Left hindlimb (tissue), 1 donor: ENCODE measurements at regions not wholly inside any gene's neighbourhood (a gene's known extent, or its start where the extent isn't known, plus 50 kb on each side); places are given as distances from the start of the nearest gene placed in this dataset.
"Not testable (repeated sequence)": the region's sequence is repeated elsewhere in the genome, so short reads cannot be mapped to it uniquely, and the experiment has no call there.

Source experiments
- DNase-seq: peaks from one replicate; pipeline ENCODE4 v3.0.0-alpha.2; 2018

DNA sequence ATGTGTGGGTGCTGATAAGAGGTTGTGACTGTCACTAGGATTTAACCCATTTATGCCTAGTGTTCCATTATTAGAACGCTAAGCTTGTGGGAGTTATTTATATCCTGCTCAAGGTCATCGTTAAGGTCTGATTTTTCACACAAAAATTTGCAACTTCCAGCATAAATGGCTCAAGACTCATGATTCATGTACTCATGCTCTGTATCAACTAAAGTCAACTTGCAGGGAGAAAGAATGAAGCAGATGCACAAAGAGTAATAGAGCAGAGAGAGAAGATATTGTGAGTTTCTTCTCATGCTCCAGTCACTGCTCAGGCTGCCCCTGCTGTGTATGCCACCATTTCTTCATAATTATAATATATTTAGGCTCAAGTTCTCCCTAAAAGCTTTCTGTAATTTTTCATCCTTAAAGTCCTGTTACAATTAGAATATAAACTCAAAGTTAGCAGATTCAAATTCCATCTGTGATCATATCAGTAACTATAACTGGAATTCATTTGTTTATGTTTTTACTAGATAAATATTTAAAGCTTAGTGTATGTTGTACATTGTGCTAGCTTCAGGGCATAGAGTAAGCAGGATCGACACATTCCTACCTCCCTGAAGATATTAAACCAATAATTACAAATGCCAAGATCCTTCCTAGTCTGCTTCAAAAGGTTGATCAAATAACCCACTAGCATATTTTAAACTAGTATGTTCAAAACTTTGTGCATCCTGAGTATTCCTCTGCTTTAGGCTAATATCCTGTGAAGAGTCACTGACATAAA lies 136.7 kb downstream of the NUDT12 start:
- no peak for DNase-seq

DNA sequence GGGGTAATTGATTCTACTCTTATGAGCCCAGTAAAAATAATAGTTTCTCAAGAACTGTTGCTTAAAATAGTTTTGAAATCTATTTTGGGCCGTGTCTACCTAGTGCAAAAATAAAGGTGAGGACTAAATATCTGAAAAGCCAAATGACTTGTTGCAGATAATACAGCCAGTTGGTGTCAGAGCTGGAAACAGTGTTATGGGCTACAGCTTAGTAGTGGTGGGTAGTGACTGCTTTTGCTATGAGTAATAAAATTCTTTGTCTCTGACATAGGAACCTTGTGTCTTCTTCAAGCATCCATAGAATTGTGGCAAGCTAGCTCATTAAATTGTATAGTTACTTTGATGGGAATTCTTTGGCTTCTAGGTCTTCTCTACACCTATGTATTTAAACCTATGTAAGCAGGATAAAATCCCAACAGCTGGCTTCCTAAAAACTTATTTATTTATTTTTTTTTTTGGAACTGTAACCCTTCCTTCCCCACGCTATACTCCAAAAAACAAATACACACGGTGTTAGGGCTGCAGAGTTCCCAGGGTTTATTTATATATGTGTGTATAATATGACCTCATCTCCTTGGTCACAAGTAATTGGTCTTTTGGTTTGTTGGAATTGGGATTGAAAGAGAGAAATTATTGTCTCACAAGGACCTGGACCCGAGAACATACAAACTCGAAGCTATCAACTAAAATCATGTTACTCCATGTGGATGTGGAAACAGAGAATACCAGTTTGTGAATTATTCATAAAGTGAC lies 138.0 kb downstream of the NUDT12 start:
- DNase-seq: no peak

DNA sequence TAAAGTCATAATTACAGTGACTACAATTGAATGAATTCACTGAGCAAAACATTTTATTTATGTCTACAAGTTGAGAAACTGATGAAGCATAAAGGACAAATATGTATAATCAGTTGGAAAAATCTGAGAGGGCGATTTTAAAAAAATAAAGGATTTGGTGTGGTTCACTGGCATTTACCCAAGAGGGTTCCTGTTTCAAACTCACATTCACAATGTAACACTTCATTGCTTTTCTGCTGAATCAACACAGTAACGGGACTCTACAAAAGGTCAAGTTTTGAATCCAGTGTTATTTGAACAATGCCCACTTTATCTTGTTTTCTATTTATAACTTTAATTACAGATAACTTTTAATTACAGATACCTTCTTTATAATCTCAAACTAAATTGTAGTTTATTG lies 138.6 kb downstream of the NUDT12 start:
- no peak for DNase-seq

DNA sequence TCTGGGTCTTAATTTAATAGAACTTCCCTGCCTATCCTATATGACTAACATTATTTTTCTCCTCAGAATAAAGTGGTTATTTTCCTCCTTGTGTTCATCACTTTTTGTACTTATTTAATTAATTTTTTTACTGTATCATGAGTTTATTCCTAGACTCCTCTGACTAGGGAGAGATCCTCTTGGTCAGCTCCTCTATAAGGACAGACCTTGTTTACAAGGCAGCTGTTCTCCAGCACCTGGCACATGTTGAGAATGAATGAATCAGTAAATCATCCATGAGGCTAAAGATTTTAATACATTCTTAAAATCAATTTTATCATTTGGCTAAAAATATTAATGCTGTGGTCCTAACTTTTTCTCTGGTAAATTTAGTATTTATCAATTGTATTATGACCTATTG lies 139.8 kb downstream of the NUDT12 start:
- no peak for DNase-seq

DNA sequence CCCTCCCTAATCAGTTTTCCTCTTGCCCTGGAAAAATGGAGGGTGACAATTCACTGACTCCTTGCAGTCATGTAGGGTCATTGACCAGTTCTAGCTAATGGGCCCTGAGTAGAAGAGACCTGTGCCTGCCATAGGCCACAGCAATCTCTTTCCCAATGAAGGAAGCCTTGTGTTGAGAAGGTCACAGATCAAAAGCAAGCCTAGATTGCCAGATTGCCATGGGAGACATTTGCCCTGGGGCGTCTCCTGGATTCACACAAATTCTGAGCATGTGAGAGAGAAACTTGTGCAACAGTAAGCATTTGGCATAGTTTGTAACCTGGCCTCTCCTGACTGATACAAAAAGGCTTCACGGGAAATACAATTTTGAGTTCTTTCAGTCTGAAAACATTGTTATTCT lies 148.0 kb downstream of the NUDT12 start:
- DNase-seq: no peak

DNA sequence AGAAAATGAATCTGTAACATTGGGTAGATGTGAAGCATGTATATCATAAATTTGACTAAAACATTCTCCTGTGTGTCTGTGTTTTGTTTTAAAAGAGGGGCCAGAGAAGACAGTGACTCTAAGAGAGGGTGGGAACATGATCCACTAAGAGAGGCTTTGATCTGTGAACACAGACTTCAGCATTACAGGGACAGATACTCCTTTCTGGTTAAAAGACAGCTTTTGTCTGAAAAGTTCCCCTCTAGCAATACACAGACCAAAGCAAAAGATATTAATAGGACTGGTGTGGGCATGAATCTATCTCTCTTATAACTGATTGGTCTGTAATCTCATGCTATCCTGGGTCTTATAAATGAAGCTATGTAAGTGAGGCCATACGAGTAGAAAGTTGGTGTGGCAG lies 150.9 kb downstream of the NUDT12 start:
- no peak for DNase-seq

DNA sequence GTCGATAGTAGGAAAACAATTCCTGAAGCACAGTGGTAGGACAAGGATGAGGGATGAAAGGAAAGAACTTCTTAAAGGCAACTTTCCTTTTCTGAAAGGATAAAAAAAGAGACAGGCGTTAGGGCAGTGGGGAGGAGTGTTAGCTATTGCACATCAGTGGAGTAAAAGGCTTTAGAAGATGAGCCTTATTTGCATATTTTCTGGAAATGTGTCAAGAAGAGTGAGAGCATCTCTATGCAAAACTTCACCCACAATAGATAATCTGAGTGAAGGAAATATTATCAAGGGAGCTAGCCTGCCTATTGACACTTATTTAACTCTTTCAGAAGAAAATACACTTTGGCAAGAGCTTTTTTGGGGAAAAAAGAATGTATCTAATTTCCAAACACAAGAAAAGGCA lies 151.6 kb downstream of the MACIR start:
- no peak for DNase-seq

DNA sequence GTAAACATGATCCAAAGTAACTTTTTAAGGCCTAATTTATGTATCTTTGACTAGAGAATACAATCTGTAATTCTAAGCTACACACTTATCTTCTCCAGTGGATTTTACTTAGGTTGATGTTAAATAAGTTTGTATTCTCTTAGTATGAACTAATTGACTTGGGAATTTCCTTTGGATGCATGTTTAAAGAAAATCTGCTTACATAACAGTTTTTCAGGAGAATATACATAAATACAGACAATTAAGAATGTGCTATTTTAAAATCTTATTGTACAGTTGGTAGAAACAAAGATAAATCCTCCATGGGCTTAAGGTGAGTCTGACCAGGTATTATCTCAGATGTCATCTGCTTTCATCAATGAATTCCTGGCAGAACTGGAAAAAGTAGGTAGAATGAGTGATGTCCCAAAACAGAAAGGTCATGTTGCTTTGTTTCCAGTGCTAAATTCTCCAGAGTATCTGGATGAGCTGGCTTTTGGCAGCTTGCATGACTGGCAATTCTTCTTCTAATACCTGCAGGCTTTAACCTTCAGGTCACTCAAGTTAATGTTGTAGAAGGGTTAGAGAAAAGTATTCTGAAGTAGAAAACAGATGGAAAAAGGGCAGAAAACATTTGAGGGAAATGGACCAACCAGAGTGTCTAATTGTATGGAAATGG lies 150.6 kb downstream of the MACIR start:
- no peak for DNase-seq

DNA sequence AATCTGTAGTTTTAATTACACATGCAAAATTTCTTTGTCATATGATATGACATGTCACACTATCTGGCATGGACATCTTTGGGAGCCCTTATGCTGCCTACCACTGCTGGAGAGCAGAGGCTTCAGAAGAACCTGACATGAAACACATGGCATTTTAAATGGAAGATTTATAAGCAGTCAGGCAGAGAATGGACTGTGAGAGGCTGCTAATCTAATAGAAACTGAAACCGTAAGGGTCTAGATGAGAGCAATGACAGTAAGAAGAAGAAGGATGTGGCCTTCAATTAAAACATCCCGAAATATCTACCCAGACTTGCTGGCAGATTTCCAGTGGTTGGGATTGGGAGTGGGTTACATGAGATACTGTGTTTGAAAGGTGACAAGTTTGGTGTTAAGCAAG lies 149.8 kb downstream of the MACIR start:
- DNase-seq: no peak

DNA sequence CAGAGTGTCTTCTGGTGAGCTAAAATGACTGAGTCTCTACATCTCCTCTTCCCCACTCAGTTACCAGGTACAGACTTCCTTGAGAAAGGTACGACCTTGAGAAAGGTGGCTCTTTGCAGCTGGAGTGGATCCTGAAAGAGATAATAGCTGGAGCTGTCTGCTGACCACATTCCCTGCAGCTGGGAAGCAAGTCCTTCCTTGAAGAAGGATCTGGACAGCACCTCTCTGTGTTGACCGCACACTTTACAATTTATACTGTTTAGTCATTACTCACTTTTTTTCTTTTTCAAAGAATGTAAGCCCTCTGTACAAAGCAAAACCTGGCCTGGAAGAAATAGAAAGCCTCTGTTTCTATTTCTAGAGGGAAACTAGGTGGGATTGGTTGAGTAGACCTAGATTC lies 148.8 kb downstream of the MACIR start:
- DNase-seq: no peak

DNA sequence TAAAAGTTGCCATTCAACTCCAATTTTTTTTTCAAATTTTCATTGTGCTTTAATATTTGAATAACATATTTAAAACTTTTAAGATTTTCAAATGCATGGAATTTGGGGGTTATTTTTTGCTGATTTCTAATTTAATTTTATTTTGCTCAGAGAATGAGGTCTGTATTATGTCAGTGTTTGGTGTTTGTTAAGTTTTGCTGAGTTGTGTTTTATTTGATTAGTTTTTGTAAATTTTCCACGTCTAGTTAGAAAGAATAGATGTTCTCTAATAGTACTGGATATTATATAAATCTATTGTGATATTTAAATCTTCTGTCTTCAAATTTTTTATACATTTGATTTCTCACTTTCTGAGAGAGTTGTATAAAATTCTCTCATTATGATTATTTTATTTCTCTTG lies 145.9 kb downstream of the MACIR start:
- DNase-seq: no peak

DNA sequence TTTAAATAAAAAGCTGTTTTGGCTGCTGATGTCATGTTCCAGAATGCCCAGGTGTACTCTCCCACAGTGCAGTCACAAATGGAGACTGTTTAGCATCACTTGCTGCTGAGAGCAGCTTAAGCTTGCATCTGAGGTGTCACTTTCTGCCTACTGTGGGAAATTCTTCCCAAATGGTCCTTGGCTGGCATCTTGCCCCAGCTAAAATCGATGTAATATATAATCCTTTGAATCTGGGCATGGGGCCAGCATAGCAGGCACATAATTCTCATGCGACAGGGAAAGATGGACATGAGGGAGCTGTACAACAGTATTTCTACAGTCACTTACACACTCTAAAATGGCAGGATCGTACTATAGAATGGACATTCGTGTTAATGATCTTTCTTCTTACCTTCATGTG lies 144.3 kb downstream of the MACIR start:
- no peak for DNase-seq

DNA sequence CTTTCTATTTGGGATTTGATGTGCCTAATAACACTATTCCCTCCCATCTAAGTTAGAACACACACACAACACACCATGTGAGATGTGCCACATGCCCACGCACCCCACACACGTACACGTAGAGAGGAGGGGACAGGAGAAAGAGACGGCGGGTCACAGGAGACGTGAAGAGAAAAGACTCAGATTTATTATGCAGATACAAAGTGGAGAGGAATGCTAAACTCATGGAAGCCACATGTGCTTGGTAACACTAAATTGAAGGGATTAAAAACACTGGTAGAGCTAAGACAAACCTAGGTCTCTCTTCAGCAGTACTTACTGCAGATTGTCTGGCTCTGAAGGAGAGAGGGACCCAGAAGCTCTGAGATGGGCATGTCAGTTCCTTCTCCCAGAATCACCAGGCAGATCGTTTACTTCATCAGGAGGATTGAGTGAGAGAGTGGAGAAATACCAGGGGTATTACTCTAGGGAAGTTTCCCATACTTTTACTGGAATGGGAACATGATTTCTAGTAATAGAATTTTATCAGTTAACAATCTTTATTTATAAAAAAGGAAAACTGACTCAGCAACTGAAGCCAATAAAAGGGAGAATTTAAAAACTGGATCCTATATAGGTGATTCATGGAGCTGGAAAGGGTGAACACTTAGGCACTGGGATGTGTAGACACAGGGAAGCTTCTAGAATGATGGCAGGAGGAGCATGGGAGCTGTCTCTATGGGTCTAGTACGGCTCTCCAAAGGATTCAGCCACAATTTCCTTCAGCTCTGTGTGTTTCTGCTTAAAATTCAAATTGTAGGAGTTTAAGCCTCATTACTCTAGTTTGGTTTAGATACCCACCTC lies 139.4 kb downstream of the MACIR start:
- DNase-seq: no peak

DNA sequence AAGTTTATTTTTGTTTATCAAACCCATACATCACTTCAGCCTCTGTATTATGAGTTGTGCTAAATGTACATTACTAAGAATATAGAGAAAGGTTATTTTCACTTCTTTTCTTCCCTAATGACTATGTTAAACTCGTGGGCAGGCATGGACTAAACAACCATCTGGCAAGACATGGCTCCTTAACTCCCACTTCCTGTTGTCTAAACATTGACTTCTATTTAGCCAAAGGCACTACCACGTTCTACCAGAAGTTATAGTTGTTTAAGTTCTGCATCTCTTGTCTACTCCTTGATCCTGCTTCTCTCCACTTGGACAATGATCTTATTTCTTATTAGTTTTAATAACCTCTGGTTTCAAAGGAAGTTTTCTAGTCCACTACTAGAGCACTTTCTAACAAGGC lies 136.1 kb downstream of the MACIR start:
- no peak for DNase-seq

DNA sequence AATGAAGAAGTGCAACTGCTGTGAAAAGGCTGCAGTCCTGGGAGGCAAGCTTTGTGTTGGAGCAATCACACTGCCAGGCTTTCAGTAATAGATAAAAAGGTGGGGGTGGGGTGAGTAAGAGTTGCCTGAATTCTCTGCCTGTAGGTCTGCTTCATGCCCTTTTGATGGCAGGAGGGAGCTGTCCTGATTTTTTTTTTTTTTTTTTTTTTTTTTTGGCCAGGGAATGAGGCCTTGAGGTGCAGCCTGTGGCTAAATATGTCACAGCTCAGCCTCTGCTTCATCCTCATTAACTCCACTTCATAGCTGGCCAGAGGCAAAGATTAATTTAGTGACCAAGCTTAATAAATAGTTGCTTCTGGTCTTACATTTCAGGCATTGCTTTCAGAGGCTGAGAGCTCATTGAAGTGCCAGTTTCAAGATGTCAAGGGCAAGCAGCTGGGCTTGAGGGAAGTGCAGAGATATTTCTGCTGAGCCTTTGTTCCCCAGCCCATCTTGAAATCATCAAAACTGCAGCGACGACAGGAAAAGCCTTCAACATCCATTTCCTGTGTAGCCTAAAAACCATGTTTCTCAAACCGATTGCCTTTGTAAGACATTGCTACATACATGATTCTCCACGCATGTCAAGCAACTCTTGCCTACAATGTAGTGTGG lies 134.7 kb downstream of the MACIR start:
- DNase-seq: no peak

DNA sequence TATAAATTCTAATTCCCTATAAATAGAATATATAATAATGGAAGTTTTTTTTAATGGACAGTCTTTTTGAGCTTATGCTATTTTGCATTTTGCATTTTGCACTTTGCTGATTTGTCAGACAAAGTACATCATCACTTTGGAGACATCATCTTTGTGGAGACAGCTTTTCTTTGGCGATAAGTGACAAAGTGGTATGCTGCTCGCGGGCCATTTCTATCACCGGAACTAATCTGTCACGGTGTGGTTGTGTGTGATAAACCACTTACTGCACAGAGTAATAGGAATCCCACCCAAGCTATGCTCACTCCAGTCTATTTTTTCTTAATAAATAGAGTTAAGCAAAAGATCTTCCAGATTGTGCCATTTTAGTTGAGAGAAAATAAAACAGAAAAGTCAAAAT lies 133.1 kb downstream of the MACIR start:
- no peak for DNase-seq

DNA sequence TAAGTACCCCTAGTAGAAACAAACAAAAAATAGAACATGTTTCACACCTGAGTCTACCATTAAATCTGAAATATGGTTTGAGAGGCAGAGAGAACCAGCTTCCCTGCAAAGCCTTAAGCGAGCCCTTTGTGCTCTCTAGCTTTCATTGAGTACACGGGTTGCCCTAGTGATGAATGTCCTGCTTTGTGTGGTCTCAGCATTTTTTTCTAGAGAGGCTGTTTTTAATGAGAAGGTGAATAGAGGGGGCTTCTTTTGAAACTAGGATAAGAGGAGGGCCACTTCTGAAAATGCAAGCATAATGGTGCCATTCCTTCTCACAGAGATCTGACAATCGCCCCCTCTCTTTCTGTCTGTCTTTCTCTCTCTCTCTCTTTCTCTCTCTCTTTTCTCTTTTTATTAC lies 131.3 kb downstream of the MACIR start:
- DNase-seq: no peak

DNA sequence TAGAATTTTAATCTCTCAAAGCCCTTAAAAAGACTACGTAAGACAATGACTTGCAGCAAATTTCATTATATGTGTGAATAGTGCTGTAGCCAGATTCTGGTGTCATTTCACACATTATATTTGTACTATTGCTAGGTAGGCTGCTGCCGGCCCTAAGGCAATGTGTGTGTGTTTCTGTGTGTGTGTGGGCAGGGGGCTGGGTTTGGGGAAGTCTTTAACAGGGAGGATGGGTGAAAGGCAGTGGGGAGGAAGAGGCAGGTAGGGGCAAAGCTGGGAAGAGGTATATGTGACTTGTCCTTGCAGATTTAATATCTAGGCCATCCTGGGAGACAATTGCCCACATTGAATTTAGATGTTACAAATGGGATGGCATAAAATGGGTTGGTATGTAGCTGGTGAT lies 130.8 kb downstream of the MACIR start:
- DNase-seq: no peak

DNA sequence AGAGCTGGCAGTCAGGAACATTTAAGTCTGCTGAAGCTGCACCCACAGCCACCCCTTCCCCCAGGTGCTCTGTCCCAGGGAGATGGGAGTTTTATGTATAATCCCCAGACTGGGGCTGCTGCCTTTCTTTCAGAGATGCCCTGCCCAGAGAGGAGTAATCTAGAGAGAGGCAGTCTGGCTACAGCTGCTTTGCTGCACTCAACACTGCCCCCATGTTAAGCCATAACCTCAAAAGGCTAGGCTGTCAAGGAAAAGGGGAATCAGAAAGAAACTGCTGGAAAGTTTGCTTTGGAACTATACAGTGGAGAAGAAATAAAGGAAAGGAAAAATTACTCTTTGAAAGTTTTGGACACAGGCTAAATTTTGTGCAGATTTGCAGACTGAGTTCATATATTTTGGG lies 127.2 kb downstream of the MACIR start:
- DNase-seq: no peak

DNA sequence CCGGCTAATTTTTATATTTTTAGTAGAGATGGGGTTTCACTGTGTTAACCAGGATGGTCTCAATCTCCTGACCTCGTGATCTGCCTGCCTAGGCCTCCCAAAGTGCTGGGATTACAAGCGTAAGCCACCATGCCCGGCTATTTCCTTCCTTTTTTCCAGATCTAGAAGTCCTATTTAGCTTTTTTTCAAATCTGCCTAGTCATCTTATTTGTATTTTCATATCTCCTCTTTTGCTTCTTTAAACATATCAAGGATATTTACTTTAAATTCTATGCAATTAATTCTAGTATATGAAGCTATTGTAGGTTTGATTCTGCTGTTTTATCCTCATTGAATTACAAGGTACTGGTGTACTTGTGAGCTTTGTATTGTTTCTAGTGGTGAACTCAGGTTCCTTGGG lies 119.1 kb downstream of the MACIR start:
- DNase-seq: not testable (repeated sequence)

DNA sequence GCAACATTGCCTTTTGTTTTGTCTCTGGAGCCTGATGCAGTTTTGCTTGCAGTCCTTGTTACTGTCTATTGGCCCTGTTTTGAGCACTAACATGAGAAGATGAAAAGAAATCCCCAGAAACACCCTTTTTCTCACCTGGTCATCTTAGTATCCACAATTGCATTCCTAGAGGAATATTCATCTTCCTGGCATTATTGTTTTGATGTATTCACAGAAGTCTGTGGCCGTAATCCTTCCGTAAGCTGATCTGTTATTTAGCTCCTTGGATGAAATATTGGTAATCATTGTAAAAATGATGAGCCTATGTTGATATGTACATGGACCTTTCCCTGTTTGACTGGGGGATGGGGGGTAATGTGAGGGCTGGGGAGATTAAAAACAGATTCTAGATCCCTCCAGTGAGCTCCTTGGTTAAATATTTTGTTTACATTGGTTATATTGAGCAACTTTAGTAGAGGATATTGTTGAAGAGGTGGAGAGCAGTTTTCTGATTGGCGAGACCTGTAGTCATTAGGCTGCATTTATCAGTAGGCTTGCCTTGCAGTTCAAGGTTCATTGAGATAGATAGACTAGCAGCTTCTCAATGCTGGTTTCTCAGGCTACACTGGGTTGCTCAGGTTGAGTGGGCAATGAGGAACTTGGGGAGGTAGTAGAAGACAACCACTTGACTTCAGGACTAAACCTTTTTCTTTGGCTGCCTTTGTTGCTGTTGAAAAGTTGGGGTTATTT lies 117.5 kb downstream of the MACIR start:
- DNase-seq: no peak

DNA sequence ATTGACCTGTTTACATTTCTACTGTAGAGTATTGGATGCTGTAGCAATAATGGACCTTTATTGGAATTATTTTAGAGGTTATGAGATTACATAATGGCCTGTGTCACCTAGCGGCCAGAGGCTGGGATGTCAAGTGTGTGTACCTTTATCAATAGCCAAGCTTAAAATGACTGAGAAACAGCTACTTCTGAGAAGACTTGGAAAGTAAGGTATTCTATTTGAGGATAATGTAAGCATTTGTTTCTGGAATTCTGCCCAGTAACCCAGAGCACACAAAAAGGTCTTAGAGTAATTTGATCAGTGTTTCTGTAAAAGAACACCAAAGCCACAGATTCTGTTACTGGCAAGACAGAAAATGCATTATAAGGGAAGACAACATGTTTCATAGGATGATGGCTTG lies 116.8 kb downstream of the MACIR start:
- no peak for DNase-seq
